GM19240 (cell line): ENCODE measurements at regions not wholly inside any gene's neighbourhood (a gene's known extent, or its start where the extent isn't known, plus 50 kb on each side); places are given as distances from the start of the nearest gene placed in this dataset.
A peak's percentile ranks its signal among the peaks of the same experiment; 100 is the strongest.

ENCODE experiments used
- DNase-seq: peaks from one replicate; pipeline ENCODE4 v3.0.0; 2011; ENCODE audit warnings: low spot score; ENCODE audit not compliant: insufficient read length

GRCh38 chr17:34167354-34167753 lies 87.7 kb upstream of the CCL2 start:
- DNase-seq: no peak

- no peak for DNase-seq
Observed at GRCh38 chr17:34168989-34169388, 86.1 kb upstream of the CCL2 start.

GRCh38 chr17:34169496-34169895 lies 85.6 kb upstream of the CCL2 start:
- DNase-seq: no peak

GRCh38 chr17:34171245-34171818 lies 83.8 kb upstream of the CCL2 start:
- peak; percentile 49 for DNase-seq

- no peak for DNase-seq
Observed at GRCh38 chr17:34172390-34172918, 82.6 kb upstream of the CCL2 start.

GRCh38 chr17:34173241-34173640 lies 81.8 kb upstream of the CCL2 start:
- DNase-seq: no peak

- no peak for DNase-seq
Observed at GRCh38 chr17:34174496-34174895, 80.6 kb upstream of the CCL2 start.

- no peak for DNase-seq
Observed at GRCh38 chr17:34176440-34176839, 78.6 kb upstream of the CCL2 start.

- DNase-seq: no peak
Observed at GRCh38 chr17:34177642-34178041, 77.4 kb upstream of the CCL2 start.

GRCh38 chr17:34178092-34178491 lies 77.0 kb upstream of the CCL2 start:
- DNase-seq: no peak

GRCh38 chr17:34182036-34182803 lies 72.9 kb upstream of the CCL2 start:
- no peak for DNase-seq

GRCh38 chr17:34195987-34196386 lies 59.1 kb upstream of the CCL2 start:
- no peak for DNase-seq

- DNase-seq: no peak
Observed at GRCh38 chr17:34198519-34198918, 56.6 kb upstream of the CCL2 start.

- no peak for DNase-seq
Observed at GRCh38 chr17:34199454-34199853, 55.6 kb upstream of the CCL2 start.

- peak; percentile 63 for DNase-seq
Observed at GRCh38 chr17:34199932-34200534, 55.1 kb upstream of the CCL2 start.

GRCh38 chr17:34201225-34201624 lies 53.9 kb upstream of the CCL2 start:
- DNase-seq: no peak

GRCh38 chr17:34201767-34202166 lies 53.3 kb upstream of the CCL2 start:
- DNase-seq: no peak

- no peak for DNase-seq
Observed at GRCh38 chr17:34203018-34203638, 52.0 kb upstream of the CCL2 start.

- DNase-seq: no peak
Observed at GRCh38 chr17:34204402-34204801, 50.7 kb upstream of the CCL2 start.
